HepG2 (cell line): ENCODE measurements at regions not wholly inside any gene's neighbourhood (a gene's known extent, or its start where the extent isn't known, plus 50 kb on each side); places are given as distances from the start of the nearest gene placed in this dataset.

ENCODE experiments used
- ATAC-seq: fragments of 200-7000 bp; cut with Tn5 transposase; 3 replicates; pipeline ENCODE4 v1.9.1; 2020; ENCODE audit warnings: mild to moderate bottlenecking, moderate library complexity
- BruUV-seq: library from RNA; stranded (reverse); fragments of 400-500 nt; replicated peaks from 2 replicates; lab custom pipeline; 2021; lab: Mats Ljungman, UMichigan
- CTCF ChIA-PET: fragments of 300-600 bp; formaldehyde crosslinking; extraction: SDS; loops from one replicate; lab custom pipeline; 2021; ENCODE audit warnings: low total read pairs, inconsistent platforms, low intra/inter-chr PET ratio; lab: Yijun Ruan, JAX
- POLR2A ChIA-PET: fragments of 350-600 bp; sonication (Branson Sonifier 250); formaldehyde crosslinking; loops from one replicate; lab custom pipeline; 2020; ENCODE audit warnings: antibody characterized with exemption, inconsistent platforms; lab: Yijun Ruan, JAX
- DNase-seq: peaks from one replicate; pipeline ENCODE4 v3.0.0-alpha.2; 2015; ENCODE audit warnings: low spot score
- FAIRE-seq: peaks from 3 replicates; lab custom pipeline; 2011; peaks lifted over from hg19 to GRCh38; lab: Jason Lieb, UNC
- H2AFZ ChIP-seq: one replicate; pipeline ENCODE4 v1.6.1; 2011; ENCODE audit warnings: low read length, inconsistent platforms
- H3K27ac ChIP-seq: fragments of 300-600 bp; 3 replicates; pipeline ENCODE4 v1.8.0; 2011; ENCODE audit warnings: mixed run types, mild to moderate bottlenecking, mixed read lengths, low read length, inconsistent platforms; ENCODE audit not compliant: insufficient read depth; ENCODE audit errors: extremely low read length
- H3K27me3 ChIP-seq, 2 experiments: fragments of 200-600 bp in 1 of 2; 2 replicates in 1 of 2; 3 replicates in 1 of 2; pipeline versions ENCODE4 v1.6.0 to v1.8.0; 2011; ENCODE audit warnings: low read length in 2 of 2, mild to moderate bottlenecking in 2 of 2, moderate library complexity in 2 of 2, inconsistent platforms in 1 of 2; ENCODE audit not compliant: insufficient read depth in 2 of 2, control insufficient read depth in 1 of 2
- H3K36me3 ChIP-seq, 2 experiments: fragments of 200-600 bp in 1 of 2; replicated peaks in 1 of 2; 2 replicates in 1 of 2; 3 replicates in 1 of 2; pipeline versions ENCODE4 v1.5.1 to v1.8.0; 2011; ENCODE audit warnings: low read length in 2 of 2, inconsistent platforms in 1 of 2; ENCODE audit not compliant: insufficient read depth in 2 of 2, control insufficient read depth in 1 of 2
- H3K4me1 ChIP-seq: 2 replicates; pipeline ENCODE4 v1.5.1; 2012; ENCODE audit warnings: low read length, inconsistent platforms; ENCODE audit not compliant: insufficient read depth
- H3K4me2 ChIP-seq: 2 replicates; pipeline ENCODE4 v1.6.0; 2011; ENCODE audit warnings: low read depth, low read length, inconsistent platforms
- H3K4me3 ChIP-seq, 3 experiments: fragments of 200-600 bp in 1 of 3; sonication (generic), shearing (Covaris generic) in 1 of 3; replicated peaks in 1 of 3; 2 replicates each; pipeline ENCODE4 v1.5.1; 2011 to 2016; ENCODE audit warnings: low read length in 3 of 3, inconsistent platforms in 2 of 3, low read depth in 2 of 3, mild to moderate bottlenecking in 2 of 3, control low read depth in 1 of 3, mixed read lengths in 1 of 3; ENCODE audit not compliant: insufficient read depth in 1 of 3
- H3K79me2 ChIP-seq: one replicate; pipeline ENCODE4 v1.6.1; 2011; ENCODE audit warnings: low read length, inconsistent platforms; ENCODE audit not compliant: insufficient read depth
- H3K9ac ChIP-seq: 2 replicates; pipeline ENCODE4 v1.6.0; 2011; ENCODE audit warnings: mild to moderate bottlenecking, low read depth, low read length, inconsistent platforms; ENCODE audit not compliant: insufficient read depth
- H3K9me3 ChIP-seq: 2 replicates; pipeline ENCODE4 v1.5.1; 2012; ENCODE audit warnings: mild to moderate bottlenecking, low read length
- H4K20me1 ChIP-seq: 2 replicates; pipeline ENCODE4 v1.6.0; 2011; ENCODE audit warnings: inconsistent platforms, mild to moderate bottlenecking, low read length, moderate library complexity; ENCODE audit not compliant: insufficient read depth
- ATF7-NPFF ChIP-seq: sonication (generic); formaldehyde crosslinking; IDR thresholded peaks from 2 replicates; pipeline ENCODE4 v1.8.1; 2023; ENCODE audit warnings: mild to moderate bottlenecking, low read depth, missing genetic modification reagents, moderate library complexity
- CEBPB ChIP-seq: IDR thresholded peaks from 2 replicates; pipeline ENCODE4 v1.6.1; 2011; ENCODE audit warnings: low read depth, low read length, improper control_type of control experiment, borderline replicate concordance
- HOXA9 ChIP-seq: sonication (generic); formaldehyde crosslinking; IDR thresholded peaks from 2 replicates; pipeline ENCODE4 v1.8.1; 2022; ENCODE audit warnings: missing genetic modification reagents, mild to moderate bottlenecking, moderate library complexity, borderline replicate concordance
- MAZ ChIP-seq, 2 experiments: sonication (generic) in 1 of 2; formaldehyde crosslinking in 1 of 2; IDR thresholded peaks; 2 replicates each; pipeline versions ENCODE4 v1.5.0 to v1.6.1; 2012 to 2020; ENCODE audit warnings: low read depth in 2 of 2, mild to moderate bottlenecking in 2 of 2, borderline replicate concordance in 1 of 2, improper control_type of control experiment in 1 of 2, low read length in 1 of 2, missing genetic modification reagents in 1 of 2, moderate library complexity in 1 of 2
- SALL2 ChIP-seq: sonication (generic); formaldehyde crosslinking; IDR thresholded peaks from 2 replicates; pipeline ENCODE4 v1.8.1; 2023; ENCODE audit warnings: mild to moderate bottlenecking, missing genetic modification reagents, inconsistent platforms
- SP140L ChIP-seq: sonication (generic); formaldehyde crosslinking; IDR thresholded peaks from 2 replicates; pipeline ENCODE4 v1.4.0; 2020; ENCODE audit warnings: missing genetic modification reagents, borderline replicate concordance
- ZFP41 ChIP-seq: sonication (generic); formaldehyde crosslinking; IDR thresholded peaks from 2 replicates; pipeline ENCODE4 v1.4.0; 2020; ENCODE audit warnings: mild to moderate bottlenecking, missing genetic modification reagents, borderline replicate concordance
- ZNF724P ChIP-seq: sonication (generic); formaldehyde crosslinking; IDR thresholded peaks from 2 replicates; pipeline ENCODE4 v1.8.0; 2022; ENCODE audit warnings: missing genetic modification reagents, borderline replicate concordance
- ZNF75D ChIP-seq: sonication (generic); formaldehyde crosslinking; IDR thresholded peaks from 2 replicates; pipeline ENCODE4 v1.8.1; 2023; ENCODE audit warnings: missing genetic modification reagents, mild to moderate bottlenecking, borderline replicate concordance
- WGBS: methylation state at CpG from one replicate; pipeline ENCODE4 v1.1.6; 2017; ENCODE audit warnings: low lambda C conversion rate; 5-methylcytosine and 5-hydroxymethylcytosine counted together
- in situ Hi-C: cut with HindIII; loops from 2 replicates; pipeline ENCODE4 v1.10.0; 2017; ENCODE audit warnings: low pct_unique_long_range_greater_than_20kb; ENCODE audit not compliant: extremely low pct_ligation_motif_present
- intact Hi-C: fragments of 100-400 bp; cut with micrococcal nuclease; formaldehyde crosslinking; loops from one replicate; pipeline ENCODE4 v1.10.0; 2022; ENCODE audit not compliant: unreplicated experiment
- TF ChIP-seq, protein P1 (sequence below): sonication (generic); formaldehyde crosslinking; IDR thresholded peaks from 2 replicates; pipeline ENCODE4 v1.8.1; 2022; ENCODE audit warnings: low read depth, mild to moderate bottlenecking, missing genetic modification reagents
- TF ChIP-seq, protein P2 (sequence below): sonication (generic); IDR thresholded peaks from 2 replicates; pipeline ENCODE4 v1.6.1; 2016; ENCODE audit warnings: low read depth, borderline replicate concordance
- TF ChIP-seq, protein P3 (sequence below): sonication (generic); formaldehyde crosslinking; IDR thresholded peaks from 2 replicates; pipeline ENCODE4 v1.5.0; 2020; ENCODE audit warnings: mild to moderate bottlenecking, missing genetic modification reagents

DNA sequence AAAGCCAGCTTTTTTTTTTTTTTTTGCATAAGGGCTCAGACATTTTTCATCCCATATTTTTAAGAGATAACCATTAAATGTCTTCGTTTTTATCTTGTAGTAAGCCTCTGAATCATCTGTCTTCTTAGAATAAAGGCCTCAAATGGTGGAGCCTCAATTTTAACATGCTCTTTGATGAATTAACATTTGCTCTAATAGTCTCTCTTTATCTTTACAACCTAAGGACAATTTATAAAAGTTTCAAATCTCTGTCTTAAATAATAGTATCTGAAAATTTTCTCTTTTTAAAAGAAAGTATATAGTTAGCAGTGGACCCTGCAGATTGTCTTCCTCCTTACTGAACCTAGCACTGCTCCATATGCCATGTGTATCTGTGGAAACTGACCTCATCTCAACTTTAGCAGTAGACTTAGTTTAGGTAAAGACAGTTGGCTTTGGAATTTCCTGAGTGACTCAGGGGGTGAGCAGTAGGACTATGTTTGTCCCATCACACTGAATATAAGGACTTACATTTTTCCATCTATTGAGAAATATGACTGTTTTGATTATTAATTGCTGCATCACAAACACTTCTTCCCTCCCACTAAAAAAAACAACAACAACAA lies 1658.0 kb downstream of the STIM2 start:
- ATAC-seq (no peak), DNase-seq (no peak), FAIRE-seq (no peak)
- no peak overlapping the region for H3K4me3 ChIP-seq
- H4K20me1 ChIP-seq: no peaks in the 10 kb centered on the region
- ChIA-PET POLR2A (no interaction called here), CTCF (no interaction called here)
- no peak overlapping the region for H2AFZ ChIP-seq
- no peak overlapping the region for H3K4me2 ChIP-seq
- no peaks in the 10 kb centered on the region for H3K4me1 ChIP-seq
- no TSS peak for BruUV-seq
- TF ChIP-seq ZNF75D (CRISPR knock-in tag) (no peak), ZNF724P (no peak), ATF7-NPFF (no peak), SP140L (CRISPR knock-in tag) (no peak), SALL2 (CRISPR knock-in tag) (no peak), MAZ (IDR thresholded peaks at IDR 0.05; ENCODE audit: borderline replicate concordance, low read depth, low read length) (no peak), MAZ (CRISPR knock-in tag; IDR thresholded peaks at IDR 0.05; ENCODE audit: low read depth) (no peak), HOXA9 (CRISPR knock-in tag) (no peak), CEBPB (no peak), ZFP41 (CRISPR knock-in tag) (no peak)
- TF ChIP-seq, protein P1, sequence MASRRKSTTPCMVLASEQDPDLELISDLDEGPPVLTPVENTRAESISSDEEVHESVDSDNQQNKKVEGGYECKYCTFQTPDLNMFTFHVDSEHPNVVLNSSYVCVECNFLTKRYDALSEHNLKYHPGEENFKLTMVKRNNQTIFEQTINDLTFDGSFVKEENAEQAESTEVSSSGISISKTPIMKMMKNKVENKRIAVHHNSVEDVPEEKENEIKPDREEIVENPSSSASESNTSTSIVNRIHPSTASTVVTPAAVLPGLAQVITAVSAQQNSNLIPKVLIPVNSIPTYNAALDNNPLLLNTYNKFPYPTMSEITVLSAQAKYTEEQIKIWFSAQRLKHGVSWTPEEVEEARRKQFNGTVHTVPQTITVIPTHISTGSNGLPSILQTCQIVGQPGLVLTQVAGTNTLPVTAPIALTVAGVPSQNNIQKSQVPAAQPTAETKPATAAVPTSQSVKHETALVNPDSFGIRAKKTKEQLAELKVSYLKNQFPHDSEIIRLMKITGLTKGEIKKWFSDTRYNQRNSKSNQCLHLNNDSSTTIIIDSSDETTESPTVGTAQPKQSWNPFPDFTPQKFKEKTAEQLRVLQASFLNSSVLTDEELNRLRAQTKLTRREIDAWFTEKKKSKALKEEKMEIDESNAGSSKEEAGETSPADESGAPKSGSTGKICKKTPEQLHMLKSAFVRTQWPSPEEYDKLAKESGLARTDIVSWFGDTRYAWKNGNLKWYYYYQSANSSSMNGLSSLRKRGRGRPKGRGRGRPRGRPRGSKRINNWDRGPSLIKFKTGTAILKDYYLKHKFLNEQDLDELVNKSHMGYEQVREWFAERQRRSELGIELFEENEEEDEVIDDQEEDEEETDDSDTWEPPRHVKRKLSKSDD (CRISPR knock-in tag): no peak
- TF ChIP-seq, protein P2, sequence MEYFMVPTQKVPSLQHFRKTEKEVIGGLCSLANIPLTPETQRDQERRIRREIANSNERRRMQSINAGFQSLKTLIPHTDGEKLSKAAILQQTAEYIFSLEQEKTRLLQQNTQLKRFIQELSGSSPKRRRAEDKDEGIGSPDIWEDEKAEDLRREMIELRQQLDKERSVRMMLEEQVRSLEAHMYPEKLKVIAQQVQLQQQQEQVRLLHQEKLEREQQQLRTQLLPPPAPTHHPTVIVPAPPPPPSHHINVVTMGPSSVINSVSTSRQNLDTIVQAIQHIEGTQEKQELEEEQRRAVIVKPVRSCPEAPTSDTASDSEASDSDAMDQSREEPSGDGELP: no peak
- TF ChIP-seq, protein P3, sequence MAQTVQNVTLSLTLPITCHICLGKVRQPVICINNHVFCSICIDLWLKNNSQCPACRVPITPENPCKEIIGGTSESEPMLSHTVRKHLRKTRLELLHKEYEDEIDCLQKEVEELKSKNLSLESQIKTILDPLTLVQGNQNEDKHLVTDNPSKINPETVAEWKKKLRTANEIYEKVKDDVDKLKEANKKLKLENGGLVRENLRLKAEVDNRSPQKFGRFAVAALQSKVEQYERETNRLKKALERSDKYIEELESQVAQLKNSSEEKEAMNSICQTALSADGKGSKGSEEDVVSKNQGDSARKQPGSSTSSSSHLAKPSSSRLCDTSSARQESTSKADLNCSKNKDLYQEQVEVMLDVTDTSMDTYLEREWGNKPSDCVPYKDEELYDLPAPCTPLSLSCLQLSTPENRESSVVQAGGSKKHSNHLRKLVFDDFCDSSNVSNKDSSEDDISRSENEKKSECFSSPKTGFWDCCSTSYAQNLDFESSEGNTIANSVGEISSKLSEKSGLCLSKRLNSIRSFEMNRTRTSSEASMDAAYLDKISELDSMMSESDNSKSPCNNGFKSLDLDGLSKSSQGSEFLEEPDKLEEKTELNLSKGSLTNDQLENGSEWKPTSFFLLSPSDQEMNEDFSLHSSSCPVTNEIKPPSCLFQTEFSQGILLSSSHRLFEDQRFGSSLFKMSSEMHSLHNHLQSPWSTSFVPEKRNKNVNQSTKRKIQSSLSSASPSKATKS (CRISPR knock-in tag): no peak
- H3K9ac ChIP-seq: no peak overlapping the region
- no peaks in the 10 kb centered on the region for H3K27me3 ChIP-seq
- H3K27ac ChIP-seq: no peak overlapping the region
- peaks cover 51% of the 10 kb centered on the region for H3K9me3 ChIP-seq
- intact Hi-C loops: no loop called here
- WGBS: 0% methylated on average over 1 of the region's 1 CpG
- no peaks in the 10 kb centered on the region for H3K79me2 ChIP-seq
- no peaks in the 10 kb centered on the region for H3K36me3 ChIP-seq
- in situ Hi-C loops: no loop called here
